Neural progenitor cell (in vitro differentiated cells): ENCODE measurements at regions not wholly inside any gene's neighbourhood (a gene's known extent, or its start where the extent isn't known, plus 50 kb on each side); places are given as distances from the start of the nearest gene placed in this dataset.

Experiments
- DNase-seq: peaks from one replicate; pipeline ENCODE4 v3.0.0-alpha.2; 2016; ENCODE audit warnings: low spot score
- H2AFZ ChIP-seq: fragments of 200-600 bp; sonication (generic); replicated peaks from 2 replicates; pipeline ENCODE4 v1.6.1; 2016; ENCODE audit warnings: antibody characterized with exemption
- H3F3A ChIP-seq: fragments of 200-600 bp; sonication (generic); 2 replicates; pipeline ENCODE4 v1.6.1; 2016; ENCODE audit warnings: antibody characterized with exemption, low read depth
- H3K27ac ChIP-seq: fragments of 200-600 bp; sonication (generic); 2 replicates; pipeline ENCODE4 v1.5.1; 2016; ENCODE audit warnings: mild to moderate bottlenecking
- H3K27me3 ChIP-seq: fragments of 200-600 bp; sonication (generic); 2 replicates; pipeline ENCODE4 v1.6.1; 2016; ENCODE audit warnings: mild to moderate bottlenecking, moderate library complexity
- H3K36me3 ChIP-seq: fragments of 200-600 bp; sonication (generic); 2 replicates; pipeline ENCODE4 v1.5.1; 2016
- H3K4me1 ChIP-seq: fragments of 200-600 bp; sonication (generic); 2 replicates; pipeline ENCODE4 v1.6.1; 2016; ENCODE audit warnings: mixed run types
- H3K4me2 ChIP-seq: fragments of 200-600 bp; sonication (generic); 2 replicates; pipeline ENCODE4 v1.6.1; 2016
- H3K4me3 ChIP-seq: fragments of 200-600 bp; sonication (generic); 2 replicates; pipeline ENCODE4 v1.5.1; 2016
- H3K79me2 ChIP-seq: fragments of 200-600 bp; sonication (generic); 2 replicates; pipeline ENCODE4 v1.6.1; 2016; ENCODE audit warnings: low read depth
- H3K9ac ChIP-seq: fragments of 200-600 bp; sonication (generic); 2 replicates; pipeline ENCODE4 v1.6.1; 2016
- H3K9me3 ChIP-seq: fragments of 200-600 bp; sonication (generic); 2 replicates; pipeline ENCODE4 v1.5.1; 2016; ENCODE audit warnings: low read depth
- H4K20me1 ChIP-seq: fragments of 200-600 bp; sonication (generic); 2 replicates; pipeline ENCODE4 v1.6.1; 2016; ENCODE audit warnings: low read depth
- H3K27ac Mint-ChIP-seq: 3 replicates; pipeline ENCODE4 v1.8.0; 2021; ENCODE audit warnings: mixed read lengths
- H3K27me3 Mint-ChIP-seq: 2 replicates; pipeline ENCODE4 v1.8.0; 2022; ENCODE audit warnings: low read depth, mild to moderate bottlenecking, inconsistent platforms, moderate library complexity, mixed read lengths; ENCODE audit not compliant: insufficient read depth
- H3K36me3 Mint-ChIP-seq: 3 replicates; pipeline ENCODE4 v1.8.0; 2021; ENCODE audit warnings: mixed read lengths
- H3K4me1 Mint-ChIP-seq: 3 replicates; pipeline ENCODE4 v1.8.0; 2021; ENCODE audit warnings: mixed read lengths
- H3K4me3 Mint-ChIP-seq: 3 replicates; pipeline ENCODE4 v1.8.0; 2021; ENCODE audit warnings: mild to moderate bottlenecking, moderate library complexity, mixed read lengths
- H3K9me3 Mint-ChIP-seq: 3 replicates; pipeline ENCODE4 v1.8.0; 2020; ENCODE audit warnings: mixed read lengths
- EZH2 ChIP-seq: fragments of 200-600 bp; sonication (generic); IDR thresholded peaks from 2 replicates; pipeline ENCODE4 v1.6.1; 2017; ENCODE audit warnings: antibody characterized with exemption, mild to moderate bottlenecking, moderate library complexity
- EZH2phosphoT487 ChIP-seq: fragments of 200-600 bp; sonication (generic); IDR thresholded peaks from 2 replicates; pipeline ENCODE4 v1.6.1; 2017; ENCODE audit warnings: antibody characterized with exemption
- TF ChIP-seq, protein P1 (sequence below): fragments of 200-600 bp; sonication (generic); IDR thresholded peaks from 2 replicates; pipeline ENCODE4 v1.5.1; 2017; ENCODE audit warnings: antibody characterized with exemption, mild to moderate bottlenecking

DNA sequence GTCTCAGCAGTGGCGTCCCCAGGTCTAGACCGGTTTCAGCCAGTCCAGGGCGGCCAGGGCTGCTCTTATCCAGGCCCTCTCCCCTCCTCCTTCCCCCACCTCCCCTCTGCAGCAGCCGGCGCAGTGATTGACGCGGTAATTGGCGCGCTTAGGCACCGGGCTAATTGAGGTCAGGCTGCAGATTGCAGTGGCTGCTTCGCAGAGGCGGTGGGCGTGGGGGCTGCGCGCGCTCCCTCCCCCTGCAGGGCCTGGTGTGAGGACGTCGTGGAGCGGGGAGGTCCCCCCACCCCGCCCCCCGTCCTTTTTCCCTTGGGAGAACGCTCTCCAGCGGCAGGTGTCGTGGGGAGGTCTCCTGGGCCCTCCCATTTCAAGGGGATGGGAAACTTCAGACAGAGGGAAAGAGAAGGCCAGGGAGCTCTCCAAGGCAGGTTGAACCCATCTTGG lies 70.4 kb upstream of the BLCAP start:
- Histone ChIP-seq H3K27ac (no peak overlapping the region), H3K4me3 (peak overlapping the region; percentile 38), H3K4me2 (peak overlapping the region; percentile 76), H3K79me2 (no peaks in the 10 kb centered on the region), H3K4me1 (peaks cover 25% of the 10 kb centered on the region), H3K9ac (no peak overlapping the region), H3K9me3 (no peaks in the 10 kb centered on the region), H2AFZ (peak overlapping the region; percentile 99), H3K27me3 (no peaks in the 10 kb centered on the region), H3F3A (peaks cover 15% of the 10 kb centered on the region), H3K36me3 (no peaks in the 10 kb centered on the region), H4K20me1 (no peaks in the 10 kb centered on the region)
- no peak overlapping the region for H3K4me3 Mint-ChIP-seq
- TF ChIP-seq, protein P1, sequence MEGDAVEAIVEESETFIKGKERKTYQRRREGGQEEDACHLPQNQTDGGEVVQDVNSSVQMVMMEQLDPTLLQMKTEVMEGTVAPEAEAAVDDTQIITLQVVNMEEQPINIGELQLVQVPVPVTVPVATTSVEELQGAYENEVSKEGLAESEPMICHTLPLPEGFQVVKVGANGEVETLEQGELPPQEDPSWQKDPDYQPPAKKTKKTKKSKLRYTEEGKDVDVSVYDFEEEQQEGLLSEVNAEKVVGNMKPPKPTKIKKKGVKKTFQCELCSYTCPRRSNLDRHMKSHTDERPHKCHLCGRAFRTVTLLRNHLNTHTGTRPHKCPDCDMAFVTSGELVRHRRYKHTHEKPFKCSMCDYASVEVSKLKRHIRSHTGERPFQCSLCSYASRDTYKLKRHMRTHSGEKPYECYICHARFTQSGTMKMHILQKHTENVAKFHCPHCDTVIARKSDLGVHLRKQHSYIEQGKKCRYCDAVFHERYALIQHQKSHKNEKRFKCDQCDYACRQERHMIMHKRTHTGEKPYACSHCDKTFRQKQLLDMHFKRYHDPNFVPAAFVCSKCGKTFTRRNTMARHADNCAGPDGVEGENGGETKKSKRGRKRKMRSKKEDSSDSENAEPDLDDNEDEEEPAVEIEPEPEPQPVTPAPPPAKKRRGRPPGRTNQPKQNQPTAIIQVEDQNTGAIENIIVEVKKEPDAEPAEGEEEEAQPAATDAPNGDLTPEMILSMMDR = no peak
- TF ChIP-seq EZH2phosphoT487 (no peak), EZH2 (no peak)
- H3K27me3 Mint-ChIP-seq = peaks cover 25% of the 10 kb centered on the region
- H3K27ac Mint-ChIP-seq = peak overlapping the region; percentile 86
- H3K36me3 Mint-ChIP-seq = no peaks in the 10 kb centered on the region
- DNase-seq = peak; percentile 81
- H3K9me3 Mint-ChIP-seq = no peaks in the 10 kb centered on the region
- peaks cover 20% of the 10 kb centered on the region for H3K4me1 Mint-ChIP-seq

DNA sequence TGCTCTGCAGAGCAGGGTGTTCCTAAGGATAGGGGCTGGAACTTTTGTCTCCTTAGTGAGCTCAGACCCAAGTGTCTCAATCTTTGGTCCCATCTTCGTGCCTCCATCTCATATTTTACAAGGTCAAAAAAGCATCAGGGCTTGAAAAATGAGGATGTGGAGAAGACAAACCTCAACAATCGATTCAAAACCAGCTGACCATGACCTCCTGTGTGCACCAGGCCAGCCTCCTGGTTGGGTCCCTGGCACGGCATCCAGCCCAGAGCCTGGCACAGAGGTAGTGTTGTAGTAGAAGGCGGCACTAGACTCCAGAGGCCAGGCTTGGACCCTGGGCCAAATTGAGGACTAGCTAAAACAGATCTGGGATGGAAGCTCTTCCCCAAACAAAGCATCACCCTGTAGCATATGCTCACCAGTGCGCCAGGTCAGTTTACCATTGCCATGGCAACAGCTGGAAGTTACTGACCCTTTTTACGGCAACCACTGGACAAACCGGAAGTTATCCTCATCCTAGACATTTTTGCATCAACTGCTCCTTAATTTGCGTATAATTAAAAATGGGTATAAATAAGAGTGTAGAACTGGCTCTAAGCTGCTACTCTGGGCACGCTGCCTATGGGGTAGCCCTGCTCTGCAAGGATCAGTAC lies 69.3 kb upstream of the BLCAP start:
- peak overlapping the region; percentile 76 for H3K4me2 ChIP-seq
- TF ChIP-seq, protein P1 = no peak
- TF ChIP-seq EZH2phosphoT487 = no peak
- TF ChIP-seq EZH2 = no peak
- H3K4me1 ChIP-seq = peaks cover 25% of the 10 kb centered on the region
- H3K36me3 ChIP-seq = no peaks in the 10 kb centered on the region
- H3K27ac ChIP-seq = no peak overlapping the region
- no peaks in the 10 kb centered on the region for H4K20me1 ChIP-seq
- no peaks in the 10 kb centered on the region for H3K9me3 Mint-ChIP-seq
- H2AFZ ChIP-seq = no peak overlapping the region
- H3K4me3 Mint-ChIP-seq = no peak overlapping the region
- no peak overlapping the region for H3K4me3 ChIP-seq
- peak overlapping the region; percentile 86 for H3K27ac Mint-ChIP-seq
- no peak overlapping the region for H3K9ac ChIP-seq
- DNase-seq = no peak
- peaks cover 20% of the 10 kb centered on the region for H3K4me1 Mint-ChIP-seq
- no peaks in the 10 kb centered on the region for H3K36me3 Mint-ChIP-seq
- H3K27me3 ChIP-seq = no peaks in the 10 kb centered on the region
- no peaks in the 10 kb centered on the region for H3K9me3 ChIP-seq
- H3F3A ChIP-seq = peaks cover 15% of the 10 kb centered on the region
- no peaks in the 10 kb centered on the region for H3K79me2 ChIP-seq
- H3K27me3 Mint-ChIP-seq = peaks cover 21% of the 10 kb centered on the region

DNA sequence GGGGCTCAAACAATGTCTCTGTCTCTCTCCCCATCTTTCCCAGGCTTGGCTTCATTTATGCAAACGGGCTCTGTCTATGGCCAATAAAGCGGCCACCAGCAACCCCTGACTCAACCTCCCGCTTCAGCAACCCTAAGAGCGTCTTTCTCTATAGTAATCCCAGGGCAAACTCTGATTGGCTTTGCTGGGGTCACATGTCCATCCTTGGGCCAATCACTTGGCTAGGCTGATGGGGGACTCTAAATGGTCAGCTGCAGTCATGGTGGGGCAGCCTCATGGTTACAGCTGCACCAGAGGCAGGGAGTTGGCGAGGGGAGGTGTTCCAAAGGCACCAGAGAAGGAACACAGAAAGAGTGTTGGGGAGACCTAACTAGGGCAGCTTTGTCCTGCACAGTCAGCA lies 68.5 kb upstream of the BLCAP start:
- no peak overlapping the region for H3K27ac Mint-ChIP-seq
- Histone ChIP-seq H3K4me1 (peaks cover 25% of the 10 kb centered on the region), H3K79me2 (no peaks in the 10 kb centered on the region), H3K9me3 (no peaks in the 10 kb centered on the region), H3K27me3 (no peaks in the 10 kb centered on the region), H3F3A (peaks cover 15% of the 10 kb centered on the region), H4K20me1 (no peaks in the 10 kb centered on the region), H3K4me2 (no peak overlapping the region), H3K4me3 (no peak overlapping the region), H3K27ac (no peak overlapping the region), H3K9ac (no peak overlapping the region), H3K36me3 (no peaks in the 10 kb centered on the region), H2AFZ (no peak overlapping the region)
- DNase-seq = no peak
- H3K9me3 Mint-ChIP-seq = no peaks in the 10 kb centered on the region
- peaks cover 18% of the 10 kb centered on the region for H3K27me3 Mint-ChIP-seq
- H3K36me3 Mint-ChIP-seq = no peaks in the 10 kb centered on the region
- peaks cover 20% of the 10 kb centered on the region for H3K4me1 Mint-ChIP-seq
- TF ChIP-seq EZH2phosphoT487 = no peak
- TF ChIP-seq, protein P1 = no peak
- no peak for TF ChIP-seq EZH2
- H3K4me3 Mint-ChIP-seq = no peak overlapping the region
